LNCAP (cell line): ENCODE measurements at regions not wholly inside any gene's neighbourhood (a gene's known extent, or its start where the extent isn't known, plus 50 kb on each side); places are given as distances from the start of the nearest gene placed in this dataset.

Source experiments
- CTCF ChIP-seq: fragments of 450-650 bp; IDR thresholded peaks from 2 replicates; pipeline ENCODE4 v1.5.1; 2017; ENCODE audit warnings: mild to moderate bottlenecking

GRCh38 chr3:162666835-162667234, 1170.2 kb downstream of the OTOL1 start:
- TF ChIP-seq CTCF = no peak

DNA sequence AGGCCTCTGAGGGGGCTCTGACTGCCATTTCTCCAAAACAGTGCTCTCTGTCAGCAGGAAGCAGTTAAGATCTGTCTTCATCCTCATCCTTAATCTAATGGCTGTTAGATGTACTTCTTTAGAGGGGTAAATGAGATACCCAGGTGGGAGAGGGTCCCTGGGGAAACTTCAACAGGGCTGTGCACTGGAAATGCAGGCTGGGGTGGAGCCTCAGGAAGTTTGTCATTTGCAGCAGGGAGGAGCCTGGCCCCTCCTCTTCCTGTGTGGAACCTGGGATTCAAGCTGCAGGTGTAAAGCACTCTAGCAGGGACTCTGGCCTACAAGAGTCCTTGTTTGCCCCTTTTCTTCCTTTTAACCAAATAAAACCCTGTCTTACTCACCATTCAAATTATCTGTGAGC, 1173.6 kb downstream of the OTOL1 start:
- TF ChIP-seq CTCF = no peak

DNA sequence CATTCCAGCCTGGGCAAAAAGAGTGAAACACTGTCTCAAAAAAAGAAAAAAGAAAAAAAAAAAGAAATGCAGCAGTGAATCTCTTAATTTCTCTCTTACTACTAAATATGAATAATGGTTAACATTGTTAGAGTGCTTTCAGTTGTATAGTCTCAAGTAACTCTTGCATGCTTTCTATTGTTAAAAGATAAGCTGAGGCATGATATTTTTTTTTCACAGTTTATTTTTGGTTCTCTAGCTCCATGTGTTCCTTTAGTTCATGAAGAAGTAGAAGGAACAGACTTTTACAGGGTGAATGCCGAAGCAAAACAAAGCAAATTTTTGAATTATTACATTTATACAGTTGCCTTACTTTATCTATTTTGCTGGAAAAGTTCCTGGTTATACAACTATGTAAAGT, 1180.9 kb downstream of the OTOL1 start:
- no peak for TF ChIP-seq CTCF

- TF ChIP-seq CTCF = no peak
Measured at GRCh38 chr3:162678941-162679340, 1182.3 kb downstream of the OTOL1 start.

GRCh38 chr3:162684260-162684659, 1187.7 kb downstream of the OTOL1 start:
- TF ChIP-seq CTCF = no peak

DNA sequence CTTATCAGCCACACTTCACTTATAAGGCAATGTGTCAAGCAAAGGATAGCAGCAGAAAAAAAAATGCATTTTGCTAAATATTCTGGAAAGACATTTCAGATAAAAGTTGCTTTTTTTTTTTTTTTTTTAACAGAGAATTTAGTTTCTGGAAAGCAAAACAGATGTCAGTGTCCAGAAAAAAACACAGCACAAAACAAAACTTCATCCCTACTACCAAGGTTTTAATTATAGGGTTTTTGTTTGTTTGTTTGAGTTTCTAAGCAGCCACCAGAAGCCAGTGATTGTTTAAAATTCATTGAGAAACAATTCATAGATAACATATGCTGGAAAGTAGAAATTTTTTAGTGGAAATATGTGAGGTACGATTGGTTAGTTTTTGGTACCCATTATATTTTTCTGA, 1202.7 kb downstream of the OTOL1 start:
- no peak for TF ChIP-seq CTCF

- TF ChIP-seq CTCF = no peak
Measured at GRCh38 chr3:162701211-162701610, 1204.6 kb downstream of the OTOL1 start.

DNA sequence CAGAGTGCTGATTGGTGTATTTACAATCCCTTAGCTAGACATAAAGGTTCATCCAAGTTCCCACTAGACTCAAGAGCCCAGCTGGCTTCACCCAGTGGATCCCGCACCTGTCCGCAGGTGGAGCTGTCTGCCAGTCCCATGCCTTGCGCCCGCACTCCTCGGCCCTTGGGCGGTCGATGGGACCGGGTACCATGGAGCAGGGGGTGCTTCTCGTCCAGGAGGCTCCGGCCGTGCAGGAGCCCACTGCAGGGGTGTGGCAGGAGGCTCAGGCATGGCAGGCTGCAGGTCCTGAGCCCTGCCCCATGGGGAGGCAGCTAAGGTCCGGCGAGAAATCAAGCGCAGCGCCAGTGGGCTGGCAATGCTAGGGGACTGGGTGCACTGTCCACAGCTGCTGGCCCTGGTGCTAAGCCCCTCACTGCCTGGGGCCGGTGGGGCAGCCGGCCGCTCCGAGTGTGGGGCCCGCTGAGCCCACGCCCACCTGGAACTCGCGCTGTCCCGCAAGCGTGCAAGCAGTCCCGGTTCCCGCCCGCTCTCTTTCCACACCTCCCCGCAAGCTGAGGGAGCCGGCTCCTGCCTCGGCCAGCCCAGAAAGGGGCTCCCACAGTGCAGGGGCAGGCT, 1206.3 kb downstream of the OTOL1 start:
- no peak for TF ChIP-seq CTCF
